GM19467 (cell line): ENCODE measurements at regions not wholly inside any gene's neighbourhood (a gene's known extent, or its start where the extent isn't known, plus 50 kb on each side); places are given as distances from the start of the nearest gene placed in this dataset.
A peak's percentile ranks its signal among the peaks of the same experiment; 100 is the strongest.
"Not testable (repeated sequence)": the region's sequence is repeated elsewhere in the genome, so short reads cannot be mapped to it uniquely, and the experiment has no call there.

Experiments
- ATAC-seq: cut with Tn5 transposase; IDR thresholded peaks from one replicate; pipeline ENCODE4 v1.9.1; 2021; ENCODE audit warnings: mild to moderate bottlenecking, moderate library complexity; ENCODE audit not compliant: unreplicated experiment

- ATAC-seq: no peak
Measured at GRCh38 chr6:170150590-170150945, 140.3 kb downstream of the DLL1 start.

- no peak for ATAC-seq
Measured at GRCh38 chr6:170149681-170150589, 140.9 kb downstream of the DLL1 start.

GRCh38 chr6:170148709-170149470 is 142.0 kb downstream of the DLL1 start:
- ATAC-seq: no peak

GRCh38 chr6:170147832-170148708 is 142.8 kb downstream of the DLL1 start:
- peak; percentile 53 for ATAC-seq

GRCh38 chr6:170147056-170147787 is 143.7 kb downstream of the DLL1 start:
- ATAC-seq: no peak

DNA sequence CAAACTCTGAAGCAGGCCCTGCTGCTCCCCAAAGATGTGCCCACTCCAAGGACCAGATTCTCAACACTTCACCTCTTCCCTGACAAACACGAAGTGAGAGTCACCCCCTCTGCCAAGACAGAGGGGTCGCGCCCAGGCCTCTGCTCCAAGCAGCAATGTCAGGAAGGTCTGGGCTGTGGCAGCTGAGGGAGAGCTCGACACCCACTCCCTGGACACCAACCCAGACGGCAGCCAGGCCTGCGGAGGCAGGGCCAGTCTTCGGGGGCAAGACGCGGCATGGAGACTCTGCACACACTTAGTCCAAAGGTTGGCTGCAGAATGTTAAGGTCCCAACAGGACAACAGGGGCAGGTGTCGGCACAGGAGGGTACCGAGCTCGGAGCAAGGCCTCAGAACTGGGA is 144.2 kb downstream of the DLL1 start:
- ATAC-seq: no peak

GRCh38 chr6:170146131-170146530 is 144.7 kb downstream of the DLL1 start:
- not testable (repeated sequence) for ATAC-seq

GRCh38 chr6:170145716-170146115 is 145.2 kb downstream of the DLL1 start:
- ATAC-seq: not testable (repeated sequence)

GRCh38 chr6:170145272-170145592 is 145.6 kb downstream of the DLL1 start:
- no peak for ATAC-seq

DNA sequence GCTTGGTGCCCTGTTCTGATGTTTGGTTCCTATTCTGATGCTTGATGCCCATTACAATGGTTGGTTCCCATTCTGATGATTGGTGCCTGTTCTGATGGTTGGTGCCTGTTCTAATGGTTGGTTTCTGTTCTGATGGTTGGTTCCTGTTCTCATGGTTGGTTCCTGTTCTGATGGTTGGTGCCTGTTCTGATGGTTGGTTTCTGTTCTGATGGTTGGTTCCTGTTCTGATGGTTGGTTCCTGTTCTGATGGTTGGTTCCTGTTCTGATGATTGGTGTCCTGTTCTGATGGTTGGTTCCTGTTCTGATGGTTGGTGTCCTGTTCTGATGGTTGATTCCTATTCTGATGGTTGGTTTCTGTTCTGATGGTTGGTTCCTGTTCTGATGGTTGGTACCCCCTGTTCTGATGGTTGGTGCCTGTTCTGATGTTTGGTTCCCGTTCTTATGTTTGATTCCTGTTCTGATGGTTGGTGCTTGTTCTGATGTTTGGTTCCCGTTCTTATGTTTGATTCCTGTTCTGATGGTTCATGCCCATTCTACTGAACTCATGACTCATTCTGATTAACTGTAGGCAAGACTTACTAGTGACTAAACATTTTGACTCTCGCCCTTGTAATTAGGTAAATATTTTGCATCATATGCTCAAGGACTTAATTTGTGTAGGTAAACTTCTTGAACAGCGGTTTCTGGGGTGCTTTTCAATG is 146.2 kb downstream of the DLL1 start:
- no peak for ATAC-seq

DNA sequence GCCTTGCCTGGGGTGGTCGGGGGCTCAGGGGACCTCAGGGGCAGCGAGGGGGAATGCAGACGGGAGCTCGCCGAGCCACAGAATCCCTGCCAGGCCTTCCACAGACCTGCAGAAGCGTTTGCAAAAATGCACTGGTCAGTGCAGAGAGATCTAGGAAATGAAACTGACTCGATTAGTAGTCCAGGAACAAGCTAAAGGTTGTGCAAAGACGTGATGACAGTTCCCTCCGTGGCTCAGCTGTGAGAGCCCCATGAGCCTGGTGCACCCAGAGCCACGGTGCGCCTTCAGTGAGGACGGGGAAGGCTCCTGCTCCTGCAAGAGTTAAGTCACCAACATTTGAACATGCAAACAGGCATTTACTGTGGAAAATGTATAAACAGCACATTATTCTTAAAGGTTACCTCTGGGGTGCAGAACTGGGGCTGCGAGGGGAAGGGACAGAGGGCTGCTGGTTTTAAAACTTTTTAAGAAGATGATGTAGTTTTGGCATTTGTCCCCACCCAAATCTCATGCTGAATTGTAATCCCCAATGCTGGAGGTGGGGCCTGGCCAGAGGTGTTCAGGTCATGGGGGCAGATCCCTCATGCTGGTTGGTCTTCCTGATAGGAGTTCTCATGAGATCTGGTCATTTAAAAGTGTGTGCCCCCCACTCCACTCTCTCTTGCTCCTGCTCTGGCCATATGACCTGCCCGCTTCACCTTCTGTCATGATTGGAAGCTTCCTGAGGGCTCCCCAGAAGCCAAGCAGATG is 147.3 kb downstream of the DLL1 start:
- no peak for ATAC-seq

DNA sequence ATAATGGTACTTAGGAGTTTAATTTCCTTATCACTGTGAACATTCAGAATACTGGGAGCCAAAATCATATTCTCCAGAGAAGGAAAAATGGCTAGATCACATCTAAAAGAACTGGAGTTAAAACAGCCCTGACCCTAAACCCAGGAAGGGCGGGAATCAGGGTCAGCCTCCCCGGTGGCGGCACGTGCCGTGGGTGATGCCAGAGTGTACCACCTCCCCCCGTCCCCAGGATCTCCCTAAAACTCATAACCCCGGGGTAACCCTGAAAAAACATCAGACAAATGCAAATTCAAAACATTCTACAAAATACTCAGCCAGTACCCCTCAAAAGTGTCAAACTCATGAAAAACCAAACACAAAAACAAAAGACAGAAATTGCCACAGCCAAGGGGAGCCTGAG is 148.3 kb downstream of the DLL1 start:
- ATAC-seq: no peak

GRCh38 chr6:170141061-170141460 is 149.8 kb downstream of the DLL1 start:
- ATAC-seq: not testable (repeated sequence)

DNA sequence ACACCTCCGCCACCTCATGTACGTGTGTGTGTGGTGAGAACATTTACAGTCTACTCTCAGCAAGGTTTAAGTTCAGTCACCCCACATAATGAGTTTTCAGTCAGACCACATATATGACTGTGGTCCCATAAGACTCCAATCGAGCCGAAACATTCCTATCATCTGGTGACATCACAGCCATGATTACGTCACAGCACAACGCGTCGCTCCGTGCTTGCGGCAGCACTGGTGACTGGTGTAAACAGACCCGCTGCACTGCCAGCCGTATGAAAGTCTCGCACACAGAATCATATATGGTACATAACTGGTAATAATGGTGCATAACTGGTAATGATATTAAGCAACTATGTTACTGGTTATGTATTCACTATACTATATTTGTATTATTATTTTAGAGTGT is 150.7 kb downstream of the DLL1 start:
- no peak for ATAC-seq

GRCh38 chr6:170139531-170139930 is 151.3 kb downstream of the DLL1 start:
- ATAC-seq: no peak

- not testable (repeated sequence) for ATAC-seq
Measured at GRCh38 chr6:170139046-170139445, 151.8 kb downstream of the DLL1 start.

- no peak for ATAC-seq
Measured at GRCh38 chr6:170137911-170138910, 152.7 kb downstream of the DLL1 start.
